Loucy (cell line): ENCODE measurements at regions not wholly inside any gene's neighbourhood (a gene's known extent, or its start where the extent isn't known, plus 50 kb on each side); places are given as distances from the start of the nearest gene placed in this dataset.

ENCODE experiments used
- EZH2phosphoT487 ChIP-seq: fragments of 200-600 bp; IDR thresholded peaks from 2 replicates; pipeline ENCODE4 v1.6.1; 2018; ENCODE audit warnings: antibody characterized with exemption, mild to moderate bottlenecking, moderate library complexity, borderline replicate concordance
- TF ChIP-seq, protein P1 (sequence below): fragments of 200-600 bp; sonication (generic); conservative IDR thresholded peaks from 2 replicates; pipeline ENCODE4 v1.5.1; 2014; ENCODE audit warnings: mild to moderate bottlenecking, antibody characterized with exemption, low read length

DNA sequence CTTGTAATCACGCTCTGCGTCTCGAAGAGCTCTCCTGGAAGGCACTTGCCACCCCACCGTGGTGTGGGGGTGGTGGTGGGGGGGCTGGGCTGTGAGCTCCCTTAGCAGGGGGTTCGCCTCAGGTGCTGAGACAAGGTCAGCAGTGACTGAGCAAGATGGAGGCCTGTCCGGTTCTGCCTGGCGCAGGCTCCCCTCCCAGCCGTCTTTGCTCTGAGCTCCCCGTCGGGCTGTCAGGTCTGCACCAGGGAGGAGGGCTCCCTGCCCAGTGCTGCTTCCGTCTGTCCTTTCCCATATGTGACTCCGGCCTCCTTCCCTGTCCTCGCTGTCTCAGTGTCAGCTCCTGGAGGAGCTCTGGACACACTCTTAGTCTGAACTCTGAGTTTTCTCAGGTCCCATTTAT, 80.0 kb downstream of the PLXNA1 start:
- TF ChIP-seq, protein P1, sequence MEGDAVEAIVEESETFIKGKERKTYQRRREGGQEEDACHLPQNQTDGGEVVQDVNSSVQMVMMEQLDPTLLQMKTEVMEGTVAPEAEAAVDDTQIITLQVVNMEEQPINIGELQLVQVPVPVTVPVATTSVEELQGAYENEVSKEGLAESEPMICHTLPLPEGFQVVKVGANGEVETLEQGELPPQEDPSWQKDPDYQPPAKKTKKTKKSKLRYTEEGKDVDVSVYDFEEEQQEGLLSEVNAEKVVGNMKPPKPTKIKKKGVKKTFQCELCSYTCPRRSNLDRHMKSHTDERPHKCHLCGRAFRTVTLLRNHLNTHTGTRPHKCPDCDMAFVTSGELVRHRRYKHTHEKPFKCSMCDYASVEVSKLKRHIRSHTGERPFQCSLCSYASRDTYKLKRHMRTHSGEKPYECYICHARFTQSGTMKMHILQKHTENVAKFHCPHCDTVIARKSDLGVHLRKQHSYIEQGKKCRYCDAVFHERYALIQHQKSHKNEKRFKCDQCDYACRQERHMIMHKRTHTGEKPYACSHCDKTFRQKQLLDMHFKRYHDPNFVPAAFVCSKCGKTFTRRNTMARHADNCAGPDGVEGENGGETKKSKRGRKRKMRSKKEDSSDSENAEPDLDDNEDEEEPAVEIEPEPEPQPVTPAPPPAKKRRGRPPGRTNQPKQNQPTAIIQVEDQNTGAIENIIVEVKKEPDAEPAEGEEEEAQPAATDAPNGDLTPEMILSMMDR, result no peak
- no peak for TF ChIP-seq EZH2phosphoT487
